SK-N-SH (cell line): ENCODE measurements at regions not wholly inside any gene's neighbourhood (a gene's known extent, or its start where the extent isn't known, plus 50 kb on each side); places are given as distances from the start of the nearest gene placed in this dataset.

Source experiments
- CTCF ChIA-PET: fragments of 300-600, 350-600 bp; formaldehyde crosslinking; extraction: SDS; loops from one replicate; lab custom pipeline; 2021; lab: Yijun Ruan, JAX
- POLR2A ChIA-PET: fragments of 350-600 bp; sonication (Branson Sonifier 250); formaldehyde crosslinking; extraction: SDS; loops from one replicate; lab custom pipeline; 2020; ENCODE audit warnings: antibody characterized with exemption, inconsistent platforms; lab: Yijun Ruan, JAX
- DNase-seq: peaks from one replicate; pipeline ENCODE4 v3.0.0; 2012
- H2AFZ ChIP-seq: fragments of 200-600 bp; sonication (generic); 2 replicates; pipeline ENCODE4 v1.8.1; 2016; ENCODE audit warnings: antibody characterized with exemption, mild to moderate bottlenecking, low read depth
- H3F3A ChIP-seq: fragments of 200-600 bp; sonication (generic); replicated peaks from 2 replicates; pipeline ENCODE3; 2016; ENCODE audit warnings: antibody characterized with exemption, mild to moderate bottlenecking; ENCODE audit not compliant: insufficient read depth
- H3K27ac ChIP-seq, 2 experiments: fragments of 200-500 bp in 1 of 2; fragments of 200-600 bp in 1 of 2; sonication (Bioruptor generic) in 1 of 2; sonication (generic), shearing (Covaris generic) in 1 of 2; 2 replicates each; pipeline versions ENCODE4 v1.5.1 to v1.6.1; 2014 to 2016; ENCODE audit warnings: low read depth in 2 of 2, inconsistent platforms in 1 of 2, low read length in 1 of 2, mild to moderate bottlenecking in 1 of 2, mixed read lengths in 1 of 2
- H3K27me3 ChIP-seq: fragments of 200-600 bp; sonication (generic), shearing (Covaris generic); 2 replicates; pipeline ENCODE4 v1.6.1; 2016; ENCODE audit warnings: mixed run types; ENCODE audit not compliant: insufficient read depth
- H3K36me3 ChIP-seq, 2 experiments: fragments of 200-500 bp in 1 of 2; fragments of 200-600 bp in 1 of 2; sonication (Bioruptor generic) in 1 of 2; sonication (generic) in 1 of 2; replicated peaks in 1 of 2; 2 replicates each; pipeline versions ENCODE3 to v1.5.1; 2014 to 2016; ENCODE audit warnings: low read length in 1 of 2, mild to moderate bottlenecking in 1 of 2; ENCODE audit not compliant: insufficient read depth in 2 of 2, control insufficient read depth in 1 of 2
- H3K4me1 ChIP-seq, 2 experiments: fragments of 200-500 bp in 1 of 2; fragments of 200-600 bp in 1 of 2; sonication (Bioruptor generic) in 1 of 2; sonication (generic), shearing (Covaris generic) in 1 of 2; 2 replicates each; pipeline versions ENCODE4 v1.5.1 to v1.6.1; 2014 to 2016; ENCODE audit warnings: low read depth in 1 of 2, low read length in 1 of 2, mixed run types in 1 of 2; ENCODE audit not compliant: insufficient read depth in 2 of 2, control insufficient read depth in 1 of 2
- H3K4me2 ChIP-seq: fragments of 200-600 bp; sonication (generic), shearing (Covaris generic); 2 replicates; pipeline ENCODE4 v1.6.1; 2017; ENCODE audit warnings: mixed run types
- H3K4me3 ChIP-seq, 2 experiments: fragments of 200-500 bp in 1 of 2; fragments of 200-600 bp in 1 of 2; sonication (Bioruptor generic) in 1 of 2; sonication (generic), shearing (Covaris generic) in 1 of 2; 2 replicates each; pipeline versions ENCODE4 v1.5.1 to v1.8.1; 2014 to 2016; ENCODE audit warnings: low read depth in 2 of 2, inconsistent platforms in 1 of 2, low read length in 1 of 2, mild to moderate bottlenecking in 1 of 2, mixed read lengths in 1 of 2, moderate library complexity in 1 of 2
- H3K79me2 ChIP-seq: fragments of 200-600 bp; sonication (generic); 2 replicates; pipeline ENCODE4 v1.8.1; 2017; ENCODE audit warnings: mild to moderate bottlenecking; ENCODE audit not compliant: insufficient read depth
- H3K9ac ChIP-seq: fragments of 200-600 bp; sonication (generic); 2 replicates; pipeline ENCODE4 v1.6.1; 2017; ENCODE audit warnings: mixed run types
- H3K9me2 ChIP-seq: fragments of 200-600 bp; sonication (generic); 2 replicates; pipeline ENCODE4 v1.6.1; 2017; ENCODE audit warnings: mixed run types
- H3K9me3 ChIP-seq: fragments of 200-600 bp; sonication (generic); 2 replicates; pipeline ENCODE4 v1.6.1; 2017; ENCODE audit warnings: mixed run types, mild to moderate bottlenecking, moderate library complexity
- H4K20me1 ChIP-seq: fragments of 200-600 bp; sonication (generic); 2 replicates; pipeline ENCODE4 v1.6.1; 2017; ENCODE audit warnings: mild to moderate bottlenecking, mixed run types; ENCODE audit not compliant: insufficient read depth
- ELF1 ChIP-seq: IDR thresholded peaks from 2 replicates; pipeline ENCODE4 v1.4.0; 2012
- EP300 ChIP-seq, 2 experiments: IDR thresholded peaks; 2 replicates each; pipeline versions ENCODE4 v1.4.0 to v1.6.1; 2012; ENCODE audit warnings: borderline replicate concordance in 1 of 2, low read depth in 1 of 2, low read length in 1 of 2
- FOSL2 ChIP-seq: IDR thresholded peaks from 2 replicates; pipeline ENCODE4 v1.4.0; 2012; ENCODE audit warnings: low read depth, mild to moderate bottlenecking, moderate library complexity, borderline replicate concordance
- POLR2AphosphoS5 ChIP-seq: IDR thresholded peaks from 2 replicates; pipeline ENCODE4 v1.6.1; 2012; ENCODE audit warnings: low read depth, low read length
- RFX5 ChIP-seq: IDR thresholded peaks from 2 replicates; pipeline ENCODE4 v1.6.1; 2012; ENCODE audit warnings: mild to moderate bottlenecking, improper control_type of control experiment, low read length
- TEAD4 ChIP-seq: IDR thresholded peaks from 2 replicates; pipeline ENCODE4 v1.4.0; 2012; ENCODE audit warnings: mild to moderate bottlenecking, borderline replicate concordance; ENCODE audit not compliant: insufficient read depth
- WGBS: methylation state at CpG from one replicate; pipeline ENCODE4 v1.1.6; 2017; ENCODE audit warnings: low lambda C conversion rate; 5-methylcytosine and 5-hydroxymethylcytosine counted together
- TF ChIP-seq, protein P1 (sequence below): fragments of 200-600 bp; sonication (generic); IDR thresholded peaks from 2 replicates; pipeline ENCODE4 v1.6.1; 2017; ENCODE audit warnings: antibody characterized with exemption, mild to moderate bottlenecking, moderate library complexity
- TF ChIP-seq, protein P2 (sequence below): IDR thresholded peaks from 2 replicates; pipeline ENCODE4 v1.4.0; 2012; ENCODE audit warnings: low read depth, borderline replicate concordance
- TF ChIP-seq, protein P3 (sequence below): fragments of 150-350 bp; IDR thresholded peaks from 2 replicates; pipeline ENCODE4 v1.6.1; 2016; ENCODE audit warnings: mild to moderate bottlenecking, low read depth, low read length

DNA sequence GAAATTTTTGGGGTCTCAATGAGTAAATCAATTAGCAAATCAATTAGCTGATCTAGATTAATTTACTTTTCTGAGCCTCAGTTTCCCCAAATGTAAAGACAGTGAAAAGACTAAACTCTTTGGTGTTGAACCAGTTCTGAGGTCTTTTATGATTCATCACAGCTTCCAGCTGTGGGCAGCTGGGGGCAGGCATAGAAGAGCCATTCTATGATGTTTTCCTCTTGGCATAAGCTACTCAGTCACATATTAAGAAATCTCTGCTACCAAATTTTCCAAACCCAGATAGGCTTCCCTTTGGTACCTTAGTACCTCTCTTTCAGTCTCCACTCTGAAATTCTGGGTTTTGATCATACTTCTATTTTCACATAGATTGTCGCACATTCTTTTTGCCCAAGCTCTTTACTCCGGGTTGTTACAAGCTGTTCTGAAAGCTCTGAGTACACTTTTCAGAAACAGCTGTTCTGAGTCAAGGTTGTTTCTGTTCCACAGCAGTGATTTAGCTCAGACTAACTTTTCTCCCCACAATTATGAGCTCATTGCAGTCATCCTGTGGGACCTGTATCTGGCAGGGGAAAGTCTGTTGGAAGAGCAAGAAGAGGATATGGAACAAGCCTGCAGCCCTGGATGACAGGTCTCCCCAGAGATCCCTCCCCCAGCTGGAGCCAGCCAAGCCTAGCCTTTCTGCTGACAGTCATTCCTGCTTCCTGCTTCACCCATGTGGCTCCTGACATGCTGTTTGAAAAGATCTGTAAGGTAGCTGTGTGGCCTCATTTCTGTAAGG lies 599.6 kb upstream of the GHITM start:
- Histone ChIP-seq H3K9me3 (no peaks in the 10 kb centered on the region), H3K9ac (no peak overlapping the region), H3K4me3 (no peak overlapping the region), H3K27me3 (no peaks in the 10 kb centered on the region), H3K79me2 (no peaks in the 10 kb centered on the region), H3K4me1 (peaks cover 0 to 4% of the 10 kb centered on the region in 2 experiments; a peak in 1 of 4 replicates), H2AFZ (no peak overlapping the region), H3K36me3 (no peaks in the 10 kb centered on the region), H3K4me2 (no peak overlapping the region)
- no peak for DNase-seq
- CTCF ChIA-PET, result interaction anchor here (1.6 to 2.1 kb wide), 2 partner anchors 17 to 332 kb away, joined by 3 to 6 read pairs; no protein-coding TSS in a partner anchor
- TF ChIP-seq FOSL2 (no peak), RFX5 (no peak), TEAD4 (no peak)
- TF ChIP-seq, protein P1, sequence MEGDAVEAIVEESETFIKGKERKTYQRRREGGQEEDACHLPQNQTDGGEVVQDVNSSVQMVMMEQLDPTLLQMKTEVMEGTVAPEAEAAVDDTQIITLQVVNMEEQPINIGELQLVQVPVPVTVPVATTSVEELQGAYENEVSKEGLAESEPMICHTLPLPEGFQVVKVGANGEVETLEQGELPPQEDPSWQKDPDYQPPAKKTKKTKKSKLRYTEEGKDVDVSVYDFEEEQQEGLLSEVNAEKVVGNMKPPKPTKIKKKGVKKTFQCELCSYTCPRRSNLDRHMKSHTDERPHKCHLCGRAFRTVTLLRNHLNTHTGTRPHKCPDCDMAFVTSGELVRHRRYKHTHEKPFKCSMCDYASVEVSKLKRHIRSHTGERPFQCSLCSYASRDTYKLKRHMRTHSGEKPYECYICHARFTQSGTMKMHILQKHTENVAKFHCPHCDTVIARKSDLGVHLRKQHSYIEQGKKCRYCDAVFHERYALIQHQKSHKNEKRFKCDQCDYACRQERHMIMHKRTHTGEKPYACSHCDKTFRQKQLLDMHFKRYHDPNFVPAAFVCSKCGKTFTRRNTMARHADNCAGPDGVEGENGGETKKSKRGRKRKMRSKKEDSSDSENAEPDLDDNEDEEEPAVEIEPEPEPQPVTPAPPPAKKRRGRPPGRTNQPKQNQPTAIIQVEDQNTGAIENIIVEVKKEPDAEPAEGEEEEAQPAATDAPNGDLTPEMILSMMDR, result no peak
- TF ChIP-seq, protein P2, sequence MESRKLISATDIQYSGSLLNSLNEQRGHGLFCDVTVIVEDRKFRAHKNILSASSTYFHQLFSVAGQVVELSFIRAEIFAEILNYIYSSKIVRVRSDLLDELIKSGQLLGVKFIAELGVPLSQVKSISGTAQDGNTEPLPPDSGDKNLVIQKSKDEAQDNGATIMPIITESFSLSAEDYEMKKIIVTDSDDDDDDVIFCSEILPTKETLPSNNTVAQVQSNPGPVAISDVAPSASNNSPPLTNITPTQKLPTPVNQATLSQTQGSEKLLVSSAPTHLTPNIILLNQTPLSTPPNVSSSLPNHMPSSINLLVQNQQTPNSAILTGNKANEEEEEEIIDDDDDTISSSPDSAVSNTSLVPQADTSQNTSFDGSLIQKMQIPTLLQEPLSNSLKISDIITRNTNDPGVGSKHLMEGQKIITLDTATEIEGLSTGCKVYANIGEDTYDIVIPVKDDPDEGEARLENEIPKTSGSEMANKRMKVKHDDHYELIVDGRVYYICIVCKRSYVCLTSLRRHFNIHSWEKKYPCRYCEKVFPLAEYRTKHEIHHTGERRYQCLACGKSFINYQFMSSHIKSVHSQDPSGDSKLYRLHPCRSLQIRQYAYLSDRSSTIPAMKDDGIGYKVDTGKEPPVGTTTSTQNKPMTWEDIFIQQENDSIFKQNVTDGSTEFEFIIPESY, result no peak
- TF ChIP-seq, all 33 proteins: peak for 0
- Histone ChIP-seq H3K9me2 (no peaks in the 10 kb centered on the region), H4K20me1 (no peaks in the 10 kb centered on the region), H3K27ac (no peak overlapping the region; a peak in 1 of 4 replicates), H3F3A (no peaks in the 10 kb centered on the region)
- POLR2A ChIA-PET, result no interaction called here
- 67% methylated on average over 2 of the region's 2 CpGs for WGBS

DNA sequence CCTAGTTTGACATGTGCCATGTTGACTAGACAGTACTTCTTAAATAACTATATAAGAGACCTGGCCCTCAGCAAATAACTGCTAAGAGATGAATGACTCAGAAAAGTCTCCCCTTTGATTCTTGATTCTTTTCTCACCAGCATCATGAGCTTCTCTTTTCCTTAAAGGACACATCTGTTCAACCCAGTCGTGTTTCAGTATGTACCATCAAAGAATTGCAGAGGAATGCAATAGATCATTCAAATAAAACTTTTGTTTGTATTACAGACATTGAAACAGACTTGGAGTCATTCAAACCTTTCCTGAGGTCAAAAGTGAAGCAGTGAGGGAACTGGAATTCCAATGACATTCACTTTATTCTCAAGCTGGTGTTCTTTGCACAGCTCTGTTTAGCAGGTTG lies 598.3 kb upstream of the GHITM start:
- ChIA-PET CTCF (interaction anchor here (1.6 kb wide), 1 partner anchor 331 kb away, joined by 3 read pairs; no protein-coding TSS in a partner anchor), POLR2A (no interaction called here)
- 11% methylated on average over 1 of the region's 1 CpG for WGBS
- no peak overlapping the region for H3K9ac ChIP-seq
- H3K27me3 ChIP-seq, result no peaks in the 10 kb centered on the region
- H4K20me1 ChIP-seq, result no peaks in the 10 kb centered on the region
- H3K79me2 ChIP-seq, result no peaks in the 10 kb centered on the region
- no peak overlapping the region for H2AFZ ChIP-seq
- H3F3A ChIP-seq, result no peaks in the 10 kb centered on the region
- no peaks in the 10 kb centered on the region for H3K9me3 ChIP-seq
- no peak overlapping the region for H3K4me2 ChIP-seq
- H3K36me3 ChIP-seq, result no peaks in the 10 kb centered on the region
- no peak for DNase-seq
- peaks cover 0 to 10% of the 10 kb centered on the region in 2 experiments; a peak in 2 of 4 replicates for H3K4me1 ChIP-seq
- H3K9me2 ChIP-seq, result no peaks in the 10 kb centered on the region
- H3K27ac ChIP-seq, result no peak overlapping the region
- TF ChIP-seq, protein P3, sequence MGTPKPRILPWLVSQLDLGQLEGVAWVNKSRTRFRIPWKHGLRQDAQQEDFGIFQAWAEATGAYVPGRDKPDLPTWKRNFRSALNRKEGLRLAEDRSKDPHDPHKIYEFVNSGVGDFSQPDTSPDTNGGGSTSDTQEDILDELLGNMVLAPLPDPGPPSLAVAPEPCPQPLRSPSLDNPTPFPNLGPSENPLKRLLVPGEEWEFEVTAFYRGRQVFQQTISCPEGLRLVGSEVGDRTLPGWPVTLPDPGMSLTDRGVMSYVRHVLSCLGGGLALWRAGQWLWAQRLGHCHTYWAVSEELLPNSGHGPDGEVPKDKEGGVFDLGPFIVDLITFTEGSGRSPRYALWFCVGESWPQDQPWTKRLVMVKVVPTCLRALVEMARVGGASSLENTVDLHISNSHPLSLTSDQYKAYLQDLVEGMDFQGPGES, result no peak
- TF ChIP-seq EP300 (IDR thresholded peaks at IDR 0.05; ENCODE audit: borderline replicate concordance in 1 of 2, low read depth in 1 of 2, low read length in 1 of 2) (no peak), ELF1 (no peak), POLR2AphosphoS5 (no peak)
- TF ChIP-seq, protein P1, result no peak
- H3K4me3 ChIP-seq, result no peak overlapping the region
